ENCODE measurements at regions not wholly inside any gene's neighbourhood (a gene's known extent, or its start where the extent isn't known, plus 50 kb on each side); places are given as distances from the start of the nearest gene placed in this dataset.

DNA sequence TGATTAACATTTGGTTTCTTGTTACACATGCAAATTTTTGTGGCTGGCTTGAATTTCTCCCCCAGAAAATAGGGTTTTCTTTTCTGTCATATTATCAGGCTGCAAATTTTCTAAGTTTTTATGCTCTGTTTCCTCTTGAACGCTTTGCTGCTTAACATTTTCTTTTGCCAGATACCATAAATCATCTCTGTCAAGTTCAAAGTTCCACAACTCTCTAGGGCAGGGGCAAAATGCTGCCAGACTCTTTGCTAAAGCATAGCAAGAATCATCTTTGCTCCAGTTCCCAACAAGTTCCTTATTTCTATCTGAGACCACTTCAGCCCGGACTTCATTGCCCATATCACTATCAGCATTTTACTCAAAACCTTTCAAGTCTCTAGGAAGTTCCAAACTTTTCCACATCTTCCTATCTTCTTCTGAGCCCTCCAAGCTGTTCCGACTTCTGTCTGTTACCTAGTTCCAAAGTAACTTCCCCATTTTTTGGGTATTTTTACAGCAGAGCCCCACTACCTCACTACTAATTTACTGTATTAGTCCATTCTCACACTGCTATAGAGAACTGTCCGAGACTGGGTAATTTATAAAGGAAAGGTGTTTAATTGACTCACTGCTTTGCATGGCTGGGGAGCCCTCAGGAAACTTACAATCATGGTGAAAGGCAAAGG, 486.9 kb upstream of the NCAM2 start:
- DNase-seq (ENCODE audit: low read depth, low spot score) = no peak

DNA sequence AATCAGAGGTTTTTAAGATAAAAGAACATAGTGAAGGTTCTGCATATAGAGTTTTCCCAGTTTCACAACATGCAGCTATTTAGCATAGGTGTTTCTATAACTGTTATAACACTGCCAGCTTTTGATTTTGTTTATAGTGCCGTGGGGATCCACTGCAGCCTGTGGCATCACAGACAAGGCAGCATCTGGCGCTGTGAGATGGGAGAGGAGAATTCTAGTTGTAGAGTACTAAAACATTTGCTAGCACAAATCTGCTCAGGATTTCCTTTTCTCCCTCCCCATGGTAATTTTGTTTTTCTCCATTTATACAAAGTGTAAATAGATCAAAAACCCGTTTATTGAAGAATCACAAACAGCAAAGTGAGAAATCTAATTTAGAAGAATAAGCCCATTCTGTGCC, 482.8 kb upstream of the NCAM2 start:
- no peak for DNase-seq (ENCODE audit: low read depth, low spot score)

DNA sequence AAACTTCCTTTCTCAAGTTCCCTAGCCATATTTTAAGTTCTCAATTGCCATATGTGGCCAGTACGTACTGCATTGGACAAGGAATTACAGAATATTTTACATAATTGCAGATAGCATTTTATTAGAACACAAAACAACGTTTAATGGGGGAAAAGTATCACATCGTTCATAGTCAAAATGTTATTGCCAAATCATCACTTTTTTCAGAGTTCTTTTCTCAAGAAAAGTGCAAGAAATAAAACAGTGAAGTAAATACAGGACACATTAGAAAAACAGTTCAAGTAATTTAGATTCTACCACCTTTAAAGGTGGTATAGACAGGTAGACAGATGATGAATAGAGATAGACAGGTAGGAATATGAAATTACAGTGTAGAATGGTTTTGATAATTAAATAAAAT, 479.1 kb upstream of the NCAM2 start:
- DNase-seq (ENCODE audit: low read depth, low spot score) = no peak

DNA sequence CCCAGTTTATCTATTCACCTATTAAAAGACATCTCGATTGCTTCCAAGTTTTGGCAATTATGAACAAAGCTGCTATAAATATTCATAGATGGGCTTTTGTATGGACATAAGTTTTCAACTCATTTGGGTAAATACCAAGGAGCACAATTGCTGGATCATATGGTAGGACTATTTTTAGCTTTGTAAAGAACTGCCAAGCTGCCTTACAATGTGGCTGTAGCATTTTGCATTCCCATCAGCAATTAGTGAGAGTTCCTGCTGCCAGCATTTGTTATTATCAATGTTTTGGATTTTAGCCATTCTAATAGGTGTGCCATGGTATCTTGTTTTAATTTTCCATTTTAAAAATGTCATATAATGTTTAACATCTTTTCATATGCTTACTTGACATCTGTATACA, 475.6 kb upstream of the NCAM2 start:
- no peak for DNase-seq (ENCODE audit: low read depth, low spot score)

DNA sequence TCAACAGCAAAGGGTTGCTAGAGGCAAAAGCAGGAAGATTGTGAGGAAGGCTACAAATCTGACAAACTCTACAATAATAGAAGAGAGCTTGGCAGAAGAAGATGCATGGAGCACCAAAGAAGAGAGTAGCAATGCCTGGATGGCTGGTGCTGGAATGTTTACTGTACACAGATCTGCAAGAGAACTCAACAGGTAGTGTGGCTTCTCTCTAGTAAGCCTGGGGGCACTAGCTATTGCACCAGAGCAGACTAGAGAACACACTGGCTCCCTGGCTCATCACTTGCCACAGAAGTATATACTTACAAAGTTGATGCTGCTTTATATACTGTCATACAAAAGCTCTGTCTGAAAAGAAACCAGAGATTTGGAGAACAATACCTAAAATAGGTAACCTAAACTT, 475.0 kb upstream of the NCAM2 start:
- DNase-seq (ENCODE audit: low read depth, low spot score) = no peak

DNA sequence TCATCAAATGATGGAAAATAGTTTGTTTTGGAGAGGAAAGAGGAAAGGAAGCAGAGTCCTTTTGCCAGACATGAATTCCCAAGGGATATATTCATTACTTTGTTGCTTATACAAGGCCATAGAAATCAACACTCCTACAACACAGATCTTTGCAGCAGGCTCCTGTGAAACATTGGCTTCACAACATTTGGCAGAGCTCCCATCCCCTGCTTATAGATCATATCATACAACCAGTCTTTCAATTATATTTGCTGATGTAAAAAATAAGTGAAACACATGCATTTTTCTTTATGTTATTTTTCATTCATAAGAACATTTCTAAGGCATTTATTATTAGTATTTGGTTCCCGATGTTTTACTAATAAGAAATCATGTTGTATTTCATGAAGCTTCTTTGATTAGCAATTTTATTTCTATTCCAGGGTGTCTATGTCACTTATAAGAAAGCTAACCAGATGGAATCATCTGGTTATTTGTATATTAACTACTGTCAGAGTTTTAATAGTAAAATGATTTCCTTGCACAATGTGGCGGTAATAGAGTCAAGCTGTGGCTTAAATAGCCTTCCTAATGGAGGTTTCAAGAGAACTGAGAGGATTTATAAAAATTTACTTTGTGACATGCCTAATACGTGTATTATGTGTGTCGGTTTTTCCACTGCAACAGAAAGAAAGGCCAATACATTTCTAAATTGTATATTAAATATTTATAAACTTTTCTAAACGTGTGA, 470.3 kb upstream of the NCAM2 start:
- DNase-seq (ENCODE audit: low read depth, low spot score) = no peak

DNA sequence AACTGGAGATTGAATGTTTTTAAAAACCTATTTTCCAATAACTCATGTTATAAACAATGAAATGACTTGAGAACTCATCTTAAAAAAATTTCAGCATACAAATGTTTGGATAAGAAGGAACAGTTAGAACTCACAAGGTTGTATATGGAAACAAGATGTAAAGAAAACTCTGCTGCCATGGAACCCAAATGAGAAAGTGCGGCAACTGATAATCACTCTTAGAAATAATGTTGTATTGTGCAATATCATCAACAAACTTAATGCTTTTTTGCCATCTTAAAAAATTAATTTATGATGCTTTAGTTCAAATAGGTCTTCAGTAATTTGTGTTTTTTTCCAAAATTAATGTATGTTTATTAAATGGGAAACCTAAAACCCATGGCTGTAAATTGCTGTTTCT, 461.1 kb upstream of the NCAM2 start:
- DNase-seq (ENCODE audit: low read depth, low spot score) = no peak

DNA sequence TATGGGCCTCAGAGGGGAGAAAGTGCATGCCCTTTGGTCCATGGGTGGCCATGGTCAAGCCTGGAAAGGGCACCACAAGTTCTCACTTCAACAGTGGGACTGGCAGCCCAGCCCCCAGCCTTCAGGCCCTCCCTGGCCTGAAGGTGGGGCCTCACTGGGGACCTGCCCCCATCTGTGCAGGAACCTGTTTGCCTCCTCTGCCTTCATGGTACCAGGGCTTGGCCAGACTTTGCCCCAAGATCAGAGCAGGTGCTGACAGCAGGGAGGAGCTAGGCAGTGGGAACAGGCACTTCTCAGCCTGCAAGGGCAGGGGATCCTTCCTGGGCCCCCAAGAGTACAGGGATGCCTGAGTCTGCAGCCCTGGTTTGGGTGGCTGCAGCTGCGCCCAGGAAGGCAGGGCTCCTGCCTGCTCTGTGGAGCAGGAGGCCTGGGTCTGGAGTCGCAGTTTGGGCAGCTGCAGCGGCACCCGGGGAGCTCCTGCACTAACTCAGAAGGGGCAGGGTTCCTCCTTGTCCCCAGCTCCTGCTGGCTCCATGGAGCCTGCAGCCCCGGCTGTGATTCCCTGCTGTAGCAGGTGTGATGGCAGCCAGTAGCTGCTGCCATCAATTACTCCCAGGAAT, 460.1 kb upstream of the NCAM2 start:
- no peak for DNase-seq (ENCODE audit: low read depth, low spot score)

DNA sequence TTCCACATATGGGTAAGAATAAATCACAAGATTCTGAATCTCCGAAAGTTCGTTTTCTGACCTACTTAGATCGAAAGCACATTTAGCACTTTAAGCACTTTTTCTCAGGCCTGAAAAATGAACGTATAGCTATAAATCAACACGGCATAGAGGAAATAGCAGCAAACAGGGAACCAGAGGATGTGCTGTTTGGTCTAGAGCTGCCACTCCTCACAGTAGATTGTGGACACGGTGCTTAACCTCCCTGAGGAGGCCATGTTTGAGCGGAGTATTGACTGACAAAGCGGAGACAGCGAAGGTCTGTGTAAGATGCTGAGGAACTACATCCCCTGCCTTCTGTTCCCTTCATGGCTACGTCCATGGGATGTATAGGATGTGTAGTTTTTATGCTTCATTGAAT, 452.8 kb upstream of the NCAM2 start:
- no peak for DNase-seq (ENCODE audit: low read depth, low spot score)

DNA sequence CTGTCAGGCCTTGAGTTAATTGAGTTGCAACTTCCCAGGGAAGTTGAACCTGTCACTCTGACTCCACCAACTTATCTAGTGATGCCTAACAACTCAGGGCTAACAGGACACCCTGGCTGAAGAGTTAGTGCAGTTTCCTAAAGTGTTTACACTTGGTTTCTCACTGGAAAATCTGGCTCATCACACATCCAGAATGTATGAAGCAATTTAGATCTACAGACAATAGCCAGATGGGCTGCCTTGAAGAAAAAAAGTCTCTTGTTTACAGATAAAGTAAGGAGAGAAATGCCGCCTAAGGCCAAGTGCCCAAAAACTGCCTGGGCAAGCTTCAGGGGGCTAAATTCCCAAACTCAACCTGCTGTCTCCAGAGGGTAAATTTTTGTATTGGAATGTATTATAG, 446.3 kb upstream of the NCAM2 start:
- no peak for DNase-seq (ENCODE audit: low read depth, low spot score)

DNA sequence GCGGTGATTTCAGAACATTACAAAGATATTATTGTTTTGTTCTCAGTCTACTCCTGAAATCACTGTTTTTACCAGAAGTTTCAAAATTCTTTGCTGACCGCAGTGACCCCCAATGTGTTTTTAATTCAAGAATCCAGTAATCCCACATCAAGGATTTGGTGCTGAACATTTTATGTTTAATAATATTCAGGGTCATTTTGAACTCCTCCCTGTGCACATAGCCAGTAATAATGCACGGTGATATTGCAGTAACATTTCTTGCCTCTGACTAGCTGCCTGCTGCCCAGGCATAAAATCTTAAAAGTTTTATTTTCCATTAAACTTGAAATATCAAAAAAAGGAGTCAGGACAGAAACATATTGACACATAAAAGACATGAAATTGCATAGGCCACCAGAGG, 443.4 kb upstream of the NCAM2 start:
- no peak for DNase-seq (ENCODE audit: low read depth, low spot score)

DNA sequence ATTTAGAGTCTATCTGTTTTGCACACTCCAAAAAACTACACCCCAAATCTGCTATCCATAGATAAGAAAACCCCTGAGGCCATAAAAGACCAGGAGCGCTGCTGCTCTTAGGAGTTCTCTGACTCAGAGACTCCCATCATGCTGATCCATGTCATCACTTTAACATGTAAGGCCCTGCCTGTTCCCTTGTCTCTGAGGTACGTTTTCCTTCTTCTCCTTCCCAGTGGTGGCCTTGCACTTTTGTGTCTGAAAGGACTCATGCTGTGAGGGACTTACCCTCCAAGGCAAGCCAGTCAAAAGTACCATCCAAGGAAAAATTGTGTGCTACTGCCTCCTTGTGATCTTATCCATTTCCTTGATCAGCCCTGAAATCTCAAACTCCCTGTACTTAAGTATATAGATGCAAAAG, 427.4 kb upstream of the NCAM2 start:
- no peak for DNase-seq (ENCODE audit: low read depth, low spot score)

DNA sequence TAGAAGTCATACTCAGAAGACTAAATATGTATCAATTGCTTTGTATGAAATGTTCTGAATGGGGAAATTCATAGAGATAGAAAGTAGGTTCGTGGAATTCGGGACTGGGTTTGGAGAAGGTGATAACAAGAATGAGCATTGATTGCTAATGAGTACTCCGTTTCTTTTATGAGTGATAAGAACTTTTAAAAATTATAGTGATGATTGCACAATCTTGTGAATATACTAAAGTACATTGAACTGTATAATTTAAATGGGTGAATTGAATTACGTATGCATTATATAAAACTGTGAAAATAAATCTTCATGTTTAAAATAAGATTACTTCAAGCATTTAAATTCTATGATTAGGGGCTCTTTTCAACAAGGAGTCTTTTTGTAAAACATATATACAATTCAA, 425.6 kb upstream of the NCAM2 start:
- no peak for DNase-seq (ENCODE audit: low read depth, low spot score)

DNA sequence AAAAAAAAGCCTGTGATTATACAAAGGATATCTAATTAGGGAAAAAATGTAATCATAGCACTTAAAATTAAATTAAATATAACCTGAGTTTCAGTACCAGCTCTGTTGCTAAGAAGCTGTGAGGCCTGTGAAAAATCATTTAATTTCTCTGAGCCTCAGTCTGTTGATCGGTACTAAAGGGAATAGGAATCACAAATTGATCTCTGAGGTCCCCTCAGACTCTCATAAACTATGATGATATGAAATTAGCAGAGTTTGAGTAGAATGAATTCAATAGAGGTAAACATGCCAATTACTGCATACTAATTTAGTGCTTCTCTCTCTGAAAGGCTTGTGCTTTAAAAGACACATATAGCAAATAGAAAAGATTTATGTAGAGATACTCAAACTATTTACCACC, 416.8 kb upstream of the NCAM2 start:
- DNase-seq (ENCODE audit: low read depth, low spot score) = no peak

DNA sequence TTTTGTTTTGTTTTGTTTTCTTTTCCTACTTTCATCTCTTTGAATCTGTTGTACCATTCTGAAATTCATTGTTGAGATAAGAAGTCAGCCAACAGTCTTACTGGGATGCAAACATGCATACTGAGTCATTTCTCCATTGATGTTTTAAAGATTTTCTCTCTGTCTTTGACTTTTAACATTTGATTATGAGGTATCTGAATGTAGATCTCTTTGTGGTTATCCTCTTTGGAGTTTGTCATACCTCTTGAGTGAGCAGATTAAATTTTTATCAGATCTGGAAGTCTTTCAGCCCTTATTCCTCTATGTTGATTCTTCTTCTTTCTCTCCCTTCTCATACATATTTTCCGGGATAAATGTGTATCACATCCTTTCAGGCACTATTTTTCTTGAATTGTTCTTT, 406.9 kb upstream of the NCAM2 start:
- peak; percentile 2 for DNase-seq (ENCODE audit: low read depth, low spot score)

DNA sequence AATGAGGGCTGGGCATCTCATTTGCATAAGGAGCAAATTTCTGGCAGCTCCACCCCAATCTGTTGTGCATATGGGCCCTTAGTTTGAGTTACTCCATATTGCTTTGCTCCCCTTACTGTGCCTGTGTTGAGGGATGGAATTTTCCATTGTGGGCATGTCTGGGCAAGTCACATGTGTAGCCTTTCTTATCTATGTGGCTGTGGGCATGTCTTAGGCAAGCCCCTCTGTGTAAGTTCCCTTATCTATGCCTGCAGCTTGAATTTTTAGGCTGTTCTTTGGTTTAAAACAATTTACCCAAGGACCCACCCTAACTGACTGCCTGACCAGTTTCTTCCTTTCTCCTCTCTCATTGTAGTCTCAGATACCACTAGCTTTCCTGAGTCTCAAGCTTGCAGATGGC, 405.7 kb upstream of the NCAM2 start:
- DNase-seq (ENCODE audit: low read depth, low spot score) = no peak

DNA sequence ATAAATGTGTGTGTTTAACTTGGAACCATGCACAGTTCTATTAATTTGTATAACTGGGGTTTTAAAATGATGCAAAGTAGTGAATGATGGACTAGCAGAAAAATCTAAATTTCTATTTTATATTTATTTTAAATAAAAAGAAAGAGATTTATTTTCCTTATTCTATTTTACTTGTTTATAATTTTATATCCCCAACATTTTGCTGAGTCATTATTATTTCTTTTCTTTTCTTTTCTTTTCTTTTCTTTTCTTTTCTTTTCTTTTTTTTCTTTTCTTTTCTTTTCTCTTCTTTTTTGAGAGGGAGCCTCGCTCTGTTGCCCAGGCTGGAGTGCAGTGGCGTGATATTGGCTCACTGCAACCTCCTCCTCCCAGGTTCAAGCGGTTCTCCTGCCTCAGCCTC, 395.0 kb upstream of the NCAM2 start:
- DNase-seq (ENCODE audit: low read depth, low spot score) = no peak

DNA sequence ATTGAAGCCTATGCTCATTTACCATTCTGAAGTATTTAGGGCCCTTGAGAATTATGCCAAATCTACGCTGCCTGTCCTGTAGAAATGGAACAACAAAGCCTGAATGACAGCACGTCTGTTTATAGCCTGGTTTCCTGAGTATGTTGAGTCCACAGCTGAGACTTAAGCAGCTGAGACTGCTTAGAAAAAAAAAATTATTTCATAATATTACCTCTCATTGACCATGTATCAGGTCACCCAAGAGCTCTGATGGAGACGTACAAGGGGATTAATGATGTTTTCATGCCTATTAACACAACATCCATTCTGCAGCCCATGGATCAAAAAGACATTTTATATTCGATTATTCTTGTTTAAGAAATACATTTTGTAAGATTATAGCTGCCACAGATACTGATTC, 387.2 kb upstream of the NCAM2 start:
- no peak for DNase-seq (ENCODE audit: low read depth, low spot score)

DNA sequence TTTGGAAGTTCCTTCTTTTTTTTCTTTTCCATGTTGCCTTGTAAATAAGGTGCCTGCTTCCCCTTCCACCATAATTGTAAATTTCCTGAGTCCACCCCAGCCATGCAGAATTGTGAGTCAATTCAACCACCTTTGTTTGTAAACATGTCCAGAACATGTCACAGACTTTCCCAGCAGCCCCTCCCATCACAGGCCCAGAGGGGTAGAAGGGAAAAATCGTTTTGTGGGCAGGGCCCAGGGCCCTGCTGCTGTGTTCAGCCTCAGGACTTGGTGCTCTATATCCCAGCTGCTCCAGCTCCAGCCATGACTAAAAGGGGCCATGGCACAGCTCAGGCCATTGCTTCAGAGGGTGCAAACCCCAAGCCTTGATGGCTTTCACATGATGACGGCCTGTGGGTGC, 384.6 kb upstream of the NCAM2 start:
- no peak for DNase-seq (ENCODE audit: low read depth, low spot score)

DNA sequence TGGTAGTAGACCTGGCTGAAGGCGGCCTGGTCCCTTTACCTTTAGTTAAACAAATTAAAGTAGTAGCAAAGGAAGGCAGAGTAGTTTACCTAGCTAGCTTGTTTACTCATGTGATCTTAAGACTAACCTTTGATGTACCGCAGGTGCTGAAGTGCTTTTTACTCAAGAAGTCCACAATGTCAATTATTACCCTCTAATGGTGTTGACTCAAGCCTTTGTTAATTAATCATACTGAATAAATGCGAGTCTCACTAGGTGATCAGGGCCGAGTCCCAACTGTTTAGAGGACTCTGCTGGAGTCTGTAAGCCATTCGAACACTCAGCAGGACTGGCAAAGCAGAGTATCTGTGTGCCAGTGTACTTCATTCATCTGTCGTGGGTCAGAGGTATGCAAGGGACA, 381.1 kb upstream of the NCAM2 start:
- DNase-seq (ENCODE audit: low read depth, low spot score) = no peak

DNA sequence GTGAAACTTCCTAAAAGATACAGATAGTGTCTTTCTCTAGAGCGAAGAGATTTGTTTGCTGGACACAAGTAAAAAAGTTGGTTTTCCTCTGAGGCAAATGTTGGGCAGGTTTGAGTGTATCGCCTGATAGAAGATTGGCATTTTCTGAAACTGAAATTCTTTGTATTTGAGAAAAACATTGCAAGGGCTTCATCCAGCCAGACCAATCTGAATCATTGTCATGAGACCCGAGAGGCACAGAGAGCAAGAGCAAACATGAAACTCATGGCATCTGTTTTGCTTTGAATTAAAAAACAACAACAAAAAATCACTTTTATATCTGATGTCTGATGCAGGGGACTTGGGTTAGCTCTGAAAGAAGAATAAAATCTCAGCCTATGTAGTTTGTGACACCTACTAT, 379.3 kb upstream of the NCAM2 start:
- no peak for DNase-seq (ENCODE audit: low read depth, low spot score)

DNA sequence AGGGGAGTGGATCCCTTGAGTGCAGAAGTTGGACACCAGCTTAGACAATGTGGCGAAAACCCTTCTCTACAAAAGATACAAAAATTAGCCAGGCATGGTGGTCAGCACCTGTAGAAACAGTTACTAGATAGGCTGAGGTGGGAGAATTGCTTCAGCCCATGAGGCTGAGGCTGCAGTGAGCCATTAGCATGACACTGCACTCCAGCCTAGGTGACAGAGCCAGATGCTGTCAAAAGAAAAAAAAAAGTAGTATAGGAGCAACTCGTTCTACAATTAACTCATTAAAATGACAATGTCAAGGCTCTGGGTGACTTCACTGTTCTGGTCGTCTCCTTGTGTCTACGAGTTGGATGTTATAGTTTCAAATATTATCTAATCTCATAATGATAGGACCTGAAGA, 370.6 kb upstream of the NCAM2 start:
- DNase-seq (ENCODE audit: low read depth, low spot score) = no peak

DNA sequence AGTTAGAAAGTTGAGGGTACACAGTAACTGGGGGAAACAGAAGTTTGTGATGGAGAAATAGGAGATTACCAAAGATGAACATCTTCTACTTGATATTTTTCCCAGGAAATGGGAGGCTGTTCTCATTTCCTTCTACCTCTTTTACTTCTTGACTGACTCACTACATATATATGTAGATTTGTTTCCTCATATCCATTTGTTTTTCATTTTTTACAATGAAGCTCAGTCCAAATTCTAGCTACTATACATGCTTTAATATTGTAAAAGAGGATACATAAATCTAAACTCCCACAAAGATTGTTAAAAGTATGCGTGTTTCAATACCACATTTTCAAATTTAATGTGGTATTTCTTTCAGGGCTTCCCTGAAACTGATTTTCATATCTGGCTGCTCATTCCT, 366.6 kb upstream of the NCAM2 start:
- no peak for DNase-seq (ENCODE audit: low read depth, low spot score)
